Mesendoderm (in vitro differentiated cells): ENCODE measurements at regions not wholly inside any gene's neighbourhood (a gene's known extent, or its start where the extent isn't known, plus 50 kb on each side); places are given as distances from the start of the nearest gene placed in this dataset.
A peak's percentile ranks its signal among the peaks of the same experiment; 100 is the strongest.
"Not testable (repeated sequence)": the region's sequence is repeated elsewhere in the genome, so short reads cannot be mapped to it uniquely, and the experiment has no call there.

Source experiments
- DNase-seq: peaks from one replicate; pipeline ENCODE4 v3.0.0; 2013
- H2AK5ac ChIP-seq: 2 replicates; pipeline ENCODE4 v1.6.1; 2013; ENCODE audit warnings: low read length, inconsistent platforms
- H2BK120ac ChIP-seq: 2 replicates; pipeline ENCODE4 v1.6.1; 2013; ENCODE audit warnings: low read depth, mild to moderate bottlenecking, low read length, moderate library complexity, mixed read lengths
- H2BK15ac ChIP-seq: replicated peaks from 2 replicates; pipeline ENCODE4 v1.6.1; 2013; ENCODE audit warnings: low read depth, mild to moderate bottlenecking, moderate library complexity
- H2BK5ac ChIP-seq: 2 replicates; pipeline ENCODE4 v1.6.1; 2013; ENCODE audit warnings: low read length, inconsistent platforms
- H3K18ac ChIP-seq: 2 replicates; pipeline ENCODE4 v1.6.1; 2013; ENCODE audit warnings: mild to moderate bottlenecking, low read length, mixed read lengths
- H3K23ac ChIP-seq: one replicate; pipeline ENCODE4 v1.6.1; 2013; ENCODE audit warnings: low read length
- H3K27ac ChIP-seq: 2 replicates; pipeline ENCODE4 v1.5.1; 2013; ENCODE audit warnings: low read depth, mild to moderate bottlenecking, inconsistent platforms, low read length, moderate library complexity
- H3K27me3 ChIP-seq: 2 replicates; pipeline ENCODE4 v1.6.1; 2013; ENCODE audit warnings: low read length, control low read depth, mild to moderate bottlenecking, inconsistent platforms; ENCODE audit not compliant: insufficient read depth, poor library complexity
- H3K36me3 ChIP-seq: 2 replicates; pipeline ENCODE4 v1.6.1; 2013; ENCODE audit warnings: low read length, inconsistent platforms; ENCODE audit not compliant: control insufficient read depth, insufficient read depth
- H3K4ac ChIP-seq: one replicate; pipeline ENCODE4 v1.6.1; 2013; ENCODE audit warnings: low read depth, mild to moderate bottlenecking, low read length, moderate library complexity
- H3K4me1 ChIP-seq: 2 replicates; pipeline ENCODE4 v1.6.1; 2013; ENCODE audit warnings: low read depth, low read length, inconsistent platforms; ENCODE audit not compliant: control insufficient read depth
- H3K4me2 ChIP-seq: 2 replicates; pipeline ENCODE4 v1.6.1; 2013; ENCODE audit warnings: low read length
- H3K4me3 ChIP-seq: 2 replicates; pipeline ENCODE4 v1.5.1; 2013; ENCODE audit warnings: mild to moderate bottlenecking, low read length
- H3K56ac ChIP-seq: one replicate; pipeline ENCODE4 v1.6.1; 2013; ENCODE audit warnings: low read length
- H3K79me1 ChIP-seq: 2 replicates; pipeline ENCODE4 v1.6.1; 2013; ENCODE audit warnings: low read length, inconsistent platforms
- H3K79me2 ChIP-seq: 2 replicates; pipeline ENCODE4 v1.6.1; 2013; ENCODE audit warnings: mild to moderate bottlenecking, low read length; ENCODE audit not compliant: control insufficient read depth, insufficient read depth
- H3K9ac ChIP-seq: 2 replicates; pipeline ENCODE4 v1.6.1; 2013; ENCODE audit warnings: low read length, inconsistent platforms
- H4K5ac ChIP-seq: one replicate; pipeline ENCODE4 v1.6.1; 2013; ENCODE audit warnings: low read length
- H4K8ac ChIP-seq: one replicate; pipeline ENCODE4 v1.6.1; 2013; ENCODE audit warnings: low read depth, mild to moderate bottlenecking, control low read depth, low read length, moderate library complexity
- WGBS: extraction: QIAGEN DNeasy Blood & Tissue Kit; methylation state at CpG from one replicate; pipeline ENCODE4 v1.1.7; 2013; ENCODE audit warnings: low lambda C conversion rate, missing lambda C conversion rate; ENCODE audit not compliant: insufficient coverage; ENCODE audit errors: extremely low coverage; 5-methylcytosine and 5-hydroxymethylcytosine counted together

- no peak overlapping the region for H3K18ac ChIP-seq
- no peak overlapping the region for H3K9ac ChIP-seq
- H3K4me2 ChIP-seq = no peak overlapping the region
- no peaks in the 10 kb centered on the region for H3K79me1 ChIP-seq
- H3K4ac ChIP-seq = no peak overlapping the region
- H3K36me3 ChIP-seq = no peaks in the 10 kb centered on the region
- no peak overlapping the region for H3K27ac ChIP-seq
- H2BK120ac ChIP-seq = no peak overlapping the region
- H3K27me3 ChIP-seq = no peaks in the 10 kb centered on the region
- no peak overlapping the region for H3K23ac ChIP-seq
- H3K4me3 ChIP-seq = no peak overlapping the region
- no peak overlapping the region for H2AK5ac ChIP-seq
- no peak overlapping the region for H2BK15ac ChIP-seq
- DNase-seq = no peak
- no peak overlapping the region for H4K5ac ChIP-seq
- no peaks in the 10 kb centered on the region for H3K4me1 ChIP-seq
- no peak overlapping the region for H3K56ac ChIP-seq
- no peak overlapping the region for H4K8ac ChIP-seq
- H2BK5ac ChIP-seq = no peak overlapping the region
- H3K79me2 ChIP-seq = no peaks in the 10 kb centered on the region
- no CpG with 5 or more reads among the region's 1 CpG for WGBS
These were observed 538.6 kb downstream of the TRAM1L1 start for GRCh38 chr4:116546759-116547158.

- Histone ChIP-seq H4K8ac (no peak overlapping the region), H3K56ac (no peak overlapping the region), H3K4ac (no peak overlapping the region), H3K9ac (no peak overlapping the region), H3K4me3 (no peak overlapping the region), H3K79me1 (no peaks in the 10 kb centered on the region), H4K5ac (no peak overlapping the region), H2BK15ac (no peak overlapping the region), H3K23ac (no peak overlapping the region), H3K27ac (no peak overlapping the region), H3K79me2 (no peaks in the 10 kb centered on the region), H3K4me1 (no peaks in the 10 kb centered on the region), H2BK120ac (no peak overlapping the region), H3K4me2 (no peak overlapping the region), H2AK5ac (no peak overlapping the region), H3K18ac (no peak overlapping the region), H2BK5ac (no peak overlapping the region), H3K36me3 (no peaks in the 10 kb centered on the region), H3K27me3 (no peaks in the 10 kb centered on the region)
- WGBS = no CpG with 5 or more reads among the region's 1 CpG
- no peak for DNase-seq
These were observed 540.4 kb downstream of the TRAM1L1 start for GRCh38 chr4:116544946-116545345.

GRCh38 chr4:116539744-116540143 lies 545.6 kb downstream of the TRAM1L1 start:
- DNase-seq = no peak
- WGBS = no CpG with 5 or more reads among the region's 3 CpGs
- Histone ChIP-seq H3K27ac (no peak overlapping the region), H2BK5ac (no peak overlapping the region), H2BK120ac (no peak overlapping the region), H3K27me3 (no peaks in the 10 kb centered on the region), H3K4me1 (no peaks in the 10 kb centered on the region), H3K23ac (no peak overlapping the region), H4K5ac (no peak overlapping the region), H3K18ac (no peak overlapping the region), H2AK5ac (no peak overlapping the region), H3K9ac (no peak overlapping the region), H3K56ac (no peak overlapping the region), H3K4ac (no peak overlapping the region), H3K79me2 (no peaks in the 10 kb centered on the region), H4K8ac (no peak overlapping the region), H3K4me3 (no peak overlapping the region), H3K4me2 (no peak overlapping the region), H2BK15ac (no peak overlapping the region), H3K79me1 (no peaks in the 10 kb centered on the region), H3K36me3 (no peaks in the 10 kb centered on the region)

GRCh38 chr4:116537828-116538227 lies 547.5 kb downstream of the TRAM1L1 start:
- Histone ChIP-seq H3K9ac (no peak overlapping the region), H2BK15ac (no peak overlapping the region), H3K4me3 (no peak overlapping the region), H2BK120ac (no peak overlapping the region), H3K4me2 (no peak overlapping the region), H3K23ac (no peak overlapping the region), H3K18ac (no peak overlapping the region), H3K79me2 (no peaks in the 10 kb centered on the region), H3K27me3 (no peaks in the 10 kb centered on the region), H3K79me1 (no peaks in the 10 kb centered on the region), H3K4ac (no peak overlapping the region), H2AK5ac (no peak overlapping the region), H3K56ac (no peak overlapping the region), H4K5ac (no peak overlapping the region), H3K4me1 (no peaks in the 10 kb centered on the region), H3K36me3 (no peaks in the 10 kb centered on the region), H3K27ac (no peak overlapping the region), H2BK5ac (no peak overlapping the region), H4K8ac (no peak overlapping the region)
- DNase-seq = no peak

GRCh38 chr4:116536024-116536423 lies 549.4 kb downstream of the TRAM1L1 start:
- H3K4ac ChIP-seq, H3K4me2 ChIP-seq, H3K27ac ChIP-seq, H3K9ac ChIP-seq, H3K36me3 ChIP-seq, H3K4me1 ChIP-seq, H3K27me3 ChIP-seq, DNase-seq, H3K4me3 ChIP-seq, H2AK5ac ChIP-seq, H2BK5ac ChIP-seq, H3K18ac ChIP-seq, H4K5ac ChIP-seq, H3K56ac ChIP-seq, H3K79me2 ChIP-seq, H3K79me1 ChIP-seq, H2BK120ac ChIP-seq, H4K8ac ChIP-seq, H2BK15ac ChIP-seq, H3K23ac ChIP-seq: not testable (repeated sequence)
- WGBS = no CpG with 5 or more reads among the region's 6 CpGs

- no peak overlapping the region for H3K4me3 ChIP-seq
- WGBS = no CpG with 5 or more reads among the region's 5 CpGs
- H4K5ac ChIP-seq = no peak overlapping the region
- no peak overlapping the region for H3K9ac ChIP-seq
- no peak overlapping the region for H2AK5ac ChIP-seq
- H3K27ac ChIP-seq = peak overlapping the region; percentile 3
- no peak overlapping the region for H3K56ac ChIP-seq
- H4K8ac ChIP-seq = no peak overlapping the region
- no peak overlapping the region for H2BK120ac ChIP-seq
- H3K36me3 ChIP-seq = no peaks in the 10 kb centered on the region
- H3K18ac ChIP-seq = peak overlapping the region; percentile 18
- no peaks in the 10 kb centered on the region for H3K4me1 ChIP-seq
- H3K23ac ChIP-seq = no peak overlapping the region
- H3K27me3 ChIP-seq = no peaks in the 10 kb centered on the region
- no peak overlapping the region for H3K4me2 ChIP-seq
- H3K4ac ChIP-seq = peak overlapping the region; percentile 55
- no peaks in the 10 kb centered on the region for H3K79me2 ChIP-seq
- no peaks in the 10 kb centered on the region for H3K79me1 ChIP-seq
- peak; percentile 83 for DNase-seq
- no peak overlapping the region for H2BK5ac ChIP-seq
- no peak overlapping the region for H2BK15ac ChIP-seq
These were observed 553.5 kb downstream of the TRAM1L1 start for GRCh38 chr4:116531870-116532269.
